GM23338 (cell line): ENCODE measurements at regions not wholly inside any gene's neighbourhood (a gene's known extent, or its start where the extent isn't known, plus 50 kb on each side); places are given as distances from the start of the nearest gene placed in this dataset.

ENCODE experiments used
- ATAC-seq: fragments of 200-7000 bp; cut with Tn5 transposase; 3 replicates; pipeline ENCODE4 v1.9.1; 2020
- DNase-seq: peaks from one replicate; pipeline ENCODE4 v3.0.0-alpha.2; 2015; ENCODE audit warnings: low spot score
- H2AFZ ChIP-seq: fragments of 200-600 bp; sonication (generic); 2 replicates; pipeline ENCODE4 v1.8.0; 2016; ENCODE audit warnings: antibody characterized with exemption, mild to moderate bottlenecking, moderate library complexity
- H3F3A ChIP-seq: fragments of 200-600 bp; sonication (generic); replicated peaks from 2 replicates; pipeline ENCODE4 v1.8.0; 2017; ENCODE audit warnings: antibody characterized with exemption, mixed run types, low read depth
- H3K27ac ChIP-seq: fragments of 200-600 bp; sonication (generic); 2 replicates; pipeline ENCODE4 v1.6.1; 2016; ENCODE audit warnings: low read depth
- H3K27me3 ChIP-seq: fragments of 200-600 bp; sonication (generic); 2 replicates; pipeline ENCODE4 v1.8.0; 2016; ENCODE audit warnings: mild to moderate bottlenecking, mixed run types, moderate library complexity; ENCODE audit not compliant: insufficient read depth
- H3K36me3 ChIP-seq: fragments of 200-600 bp; sonication (generic); 2 replicates; pipeline ENCODE4 v1.8.0; 2016; ENCODE audit warnings: mild to moderate bottlenecking; ENCODE audit not compliant: insufficient read depth
- H3K4me1 ChIP-seq: fragments of 200-600 bp; sonication (generic); 2 replicates; pipeline ENCODE4 v1.8.0; 2016; ENCODE audit warnings: mild to moderate bottlenecking, moderate library complexity; ENCODE audit not compliant: insufficient read depth
- H3K4me2 ChIP-seq: fragments of 200-600 bp; sonication (generic); 2 replicates; pipeline ENCODE4 v1.7.1; 2017; ENCODE audit warnings: mixed run types
- H3K4me3 ChIP-seq: fragments of 200-600 bp; sonication (generic); 2 replicates; pipeline ENCODE4 v1.6.1; 2016; ENCODE audit warnings: mixed run types
- H3K79me2 ChIP-seq: fragments of 200-600 bp; sonication (generic); replicated peaks from 2 replicates; pipeline ENCODE4 v1.8.0; 2017; ENCODE audit warnings: mild to moderate bottlenecking; ENCODE audit not compliant: insufficient read depth
- H3K9me2 ChIP-seq: fragments of 200-600 bp; sonication (generic); 2 replicates; pipeline ENCODE4 v1.8.0; 2017; ENCODE audit not compliant: insufficient read depth
- H4K20me1 ChIP-seq: fragments of 200-600 bp; sonication (generic); replicated peaks from 2 replicates; pipeline ENCODE4 v1.8.0; 2017; ENCODE audit warnings: mild to moderate bottlenecking; ENCODE audit not compliant: insufficient read depth
- H3K27ac Mint-ChIP-seq: 2 replicates; pipeline ENCODE4 v1.8.0; 2020; ENCODE audit warnings: inconsistent platforms, mild to moderate bottlenecking, moderate library complexity, mixed read lengths
- H3K27me3 Mint-ChIP-seq: 3 replicates; pipeline ENCODE4 v1.8.0; 2022; ENCODE audit warnings: low read depth, mild to moderate bottlenecking, moderate library complexity, mixed read lengths, inconsistent platforms; ENCODE audit not compliant: insufficient read depth, poor library complexity
- H3K36me3 Mint-ChIP-seq: 3 replicates; pipeline ENCODE4 v1.8.0; 2021; ENCODE audit warnings: low read depth, mild to moderate bottlenecking, inconsistent platforms, moderate library complexity, mixed read lengths
- H3K4me1 Mint-ChIP-seq: 3 replicates; pipeline ENCODE4 v1.8.0; 2020; ENCODE audit warnings: mild to moderate bottlenecking, inconsistent platforms, mixed read lengths
- H3K4me3 Mint-ChIP-seq: 3 replicates; pipeline ENCODE4 v1.8.0; 2021; ENCODE audit warnings: moderate library complexity, mild to moderate bottlenecking, inconsistent platforms, mixed read lengths
- H3K9me3 Mint-ChIP-seq: 3 replicates; pipeline ENCODE4 v1.8.0; 2020; ENCODE audit warnings: moderate library complexity, mild to moderate bottlenecking, inconsistent platforms, mixed read lengths
- CTCF ChIP-seq, 2 experiments: fragments of 200-600 bp in 1 of 2; sonication (generic) in 1 of 2; conservative IDR thresholded peaks; 2 replicates each; pipeline versions ENCODE4 v1.5.1 to v1.6.1; 2016 to 2017; ENCODE audit warnings: antibody characterized with exemption in 2 of 2, low read depth in 2 of 2, mild to moderate bottlenecking in 2 of 2, moderate library complexity in 1 of 2
- EZH2phosphoT487 ChIP-seq: fragments of 200-600 bp; sonication (generic); IDR thresholded peaks from one replicate; pipeline ENCODE4 v1.8.1; 2018; ENCODE audit warnings: antibody characterized with exemption; ENCODE audit not compliant: unreplicated experiment
- ZNF331 ChIP-seq: fragments of 250-450 bp; sonication (Bioruptor Pico); IDR thresholded peaks from 2 replicates; pipeline ENCODE4 v1.5.0; 2020; ENCODE audit warnings: low read depth, mild to moderate bottlenecking, moderate library complexity
- ZNF462 ChIP-seq: fragments of 250-450 bp; sonication (Bioruptor Pico); IDR thresholded peaks from 2 replicates; pipeline ENCODE4 v1.5.0; 2020; ENCODE audit warnings: mild to moderate bottlenecking, moderate library complexity

GRCh38 chr13:85900521-85900920 lies 101.3 kb upstream of the SLITRK6 start:
- no peak overlapping the region for H3K4me2 ChIP-seq
- H3K4me1 ChIP-seq: no peaks in the 10 kb centered on the region
- Mint-ChIP-seq H3K27me3 (no peaks in the 10 kb centered on the region), H3K4me3 (no peak overlapping the region), H3K9me3 (no peaks in the 10 kb centered on the region), H3K36me3 (no peaks in the 10 kb centered on the region), H3K4me1 (no peaks in the 10 kb centered on the region), H3K27ac (no peak overlapping the region)
- no peaks in the 10 kb centered on the region for H3F3A ChIP-seq
- no peaks in the 10 kb centered on the region for H3K9me2 ChIP-seq
- ATAC-seq (no peak), DNase-seq (no peak)
- no peaks in the 10 kb centered on the region for H4K20me1 ChIP-seq
- TF ChIP-seq ZNF331 (CRISPR knock-in tag) (no peak), CTCF (conservative IDR thresholded peaks at IDR 0.05; ENCODE audit: low read depth in 2 of 2) (no peak), EZH2phosphoT487 (no peak)
- H2AFZ ChIP-seq: no peak overlapping the region
- no peak overlapping the region for H3K4me3 ChIP-seq
- no peaks in the 10 kb centered on the region for H3K36me3 ChIP-seq
- no peaks in the 10 kb centered on the region for H3K79me2 ChIP-seq
- H3K27me3 ChIP-seq: no peaks in the 10 kb centered on the region
- H3K27ac ChIP-seq: no peak overlapping the region

GRCh38 chr13:85896516-85897450 lies 97.6 kb upstream of the SLITRK6 start:
- Histone ChIP-seq H3K4me2 (no peak overlapping the region), H3F3A (no peaks in the 10 kb centered on the region), H3K27ac (no peak overlapping the region), H2AFZ (no peak overlapping the region), H3K79me2 (no peaks in the 10 kb centered on the region), H3K9me2 (no peaks in the 10 kb centered on the region), H3K36me3 (no peaks in the 10 kb centered on the region), H3K4me3 (no peak overlapping the region), H4K20me1 (no peaks in the 10 kb centered on the region), H3K4me1 (no peaks in the 10 kb centered on the region), H3K27me3 (no peaks in the 10 kb centered on the region)
- Mint-ChIP-seq H3K27ac (no peak overlapping the region), H3K4me1 (no peaks in the 10 kb centered on the region), H3K9me3 (no peaks in the 10 kb centered on the region), H3K36me3 (no peaks in the 10 kb centered on the region), H3K4me3 (no peak overlapping the region), H3K27me3 (no peaks in the 10 kb centered on the region)
- TF ChIP-seq ZNF462 (CRISPR knock-in tag): no peak
- TF ChIP-seq CTCF (conservative IDR thresholded peaks at IDR 0.05; ENCODE audit: low read depth in 2 of 2): peak; percentile 45
- ATAC-seq: peak; percentile 81
- peak; percentile 41 for DNase-seq
